HG03108 (cell line): ENCODE measurements at regions not wholly inside any gene's neighbourhood (a gene's known extent, or its start where the extent isn't known, plus 50 kb on each side); places are given as distances from the start of the nearest gene placed in this dataset.

ENCODE experiments used
- ATAC-seq: cut with Tn5 transposase; IDR thresholded peaks from one replicate; pipeline ENCODE4 v1.9.1; 2021; ENCODE audit warnings: moderate library complexity; ENCODE audit not compliant: unreplicated experiment

DNA sequence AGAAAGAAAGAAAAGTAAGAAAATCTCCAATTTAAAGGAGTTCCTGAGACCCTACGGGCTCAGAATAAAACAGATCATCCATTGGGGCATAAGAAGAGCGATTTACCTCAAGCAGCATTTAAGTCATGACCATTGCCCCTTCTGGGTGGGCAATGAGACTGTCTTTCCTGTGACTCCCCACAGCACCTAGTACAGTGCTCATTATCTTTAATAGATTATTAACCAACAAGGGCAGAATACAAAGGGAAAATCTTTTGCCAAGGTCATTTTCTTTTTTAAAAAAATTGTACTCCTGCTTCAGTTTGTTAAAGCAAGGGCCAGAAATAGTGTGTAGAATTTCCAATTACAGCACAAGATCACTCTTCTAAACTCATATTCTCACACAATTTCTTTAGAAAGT is 443.3 kb upstream of the AGTR1 start:
- ATAC-seq: no peak

- ATAC-seq: no peak
These were observed 441.4 kb upstream of the AGTR1 start for GRCh38 chr3:148255981-148256969.

DNA sequence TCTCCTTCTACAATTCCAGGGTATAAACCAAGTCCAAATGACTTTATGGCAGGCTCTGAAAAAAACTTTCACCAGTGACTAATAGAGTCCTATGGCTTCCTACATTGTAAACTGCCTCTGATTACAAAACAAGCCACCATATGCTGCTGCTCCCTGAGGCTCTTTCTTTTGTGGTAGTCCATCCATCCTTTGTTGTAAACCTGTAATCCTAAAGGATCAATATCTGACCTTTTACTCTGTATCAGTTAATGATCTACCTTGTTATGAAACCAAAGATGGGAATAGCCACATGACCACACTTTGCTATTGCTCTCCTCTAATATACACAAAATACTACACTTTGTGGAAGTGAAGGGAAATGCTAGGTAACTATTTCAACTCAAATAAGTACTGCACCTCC is 434.7 kb upstream of the AGTR1 start:
- ATAC-seq: no peak

DNA sequence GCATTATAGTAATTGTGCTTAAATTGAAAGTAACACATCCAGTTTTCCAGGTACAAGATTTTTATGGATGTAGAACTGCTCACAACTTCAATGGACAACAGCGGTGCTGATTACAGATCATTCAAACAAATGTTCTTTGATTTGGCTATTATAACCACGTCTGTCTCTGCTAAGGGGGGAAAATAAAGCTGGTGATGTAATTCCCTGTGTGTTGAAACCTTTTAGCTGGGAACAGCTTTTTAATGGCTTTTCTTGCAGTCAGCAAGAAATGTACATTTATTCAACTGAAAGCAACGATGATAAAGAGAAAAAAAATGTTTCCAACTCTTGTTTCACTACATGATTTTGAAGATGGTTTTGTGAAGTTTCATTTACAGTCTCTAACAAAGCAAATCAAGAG is 431.9 kb upstream of the AGTR1 start:
- ATAC-seq: no peak

DNA sequence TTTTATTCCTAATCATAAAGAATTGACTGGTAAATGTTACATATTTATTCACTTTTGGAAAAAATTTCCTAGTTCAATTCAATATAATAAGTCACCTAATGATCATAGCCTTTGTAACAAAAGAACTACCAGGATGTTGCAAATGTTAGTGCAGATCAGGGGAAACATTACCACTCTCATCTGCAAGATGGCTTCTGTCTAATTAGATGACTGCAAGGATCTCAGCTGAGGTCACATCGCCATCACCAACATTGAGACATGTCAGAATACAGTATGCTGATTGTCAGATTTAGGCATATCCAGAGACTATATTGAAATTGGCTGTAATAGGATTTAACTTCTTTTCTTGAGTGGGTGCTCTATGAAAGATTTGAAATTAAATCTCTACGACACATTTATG is 431.4 kb upstream of the AGTR1 start:
- ATAC-seq: no peak

GRCh38 chr3:148269816-148270215 is 427.9 kb upstream of the AGTR1 start:
- ATAC-seq: no peak

DNA sequence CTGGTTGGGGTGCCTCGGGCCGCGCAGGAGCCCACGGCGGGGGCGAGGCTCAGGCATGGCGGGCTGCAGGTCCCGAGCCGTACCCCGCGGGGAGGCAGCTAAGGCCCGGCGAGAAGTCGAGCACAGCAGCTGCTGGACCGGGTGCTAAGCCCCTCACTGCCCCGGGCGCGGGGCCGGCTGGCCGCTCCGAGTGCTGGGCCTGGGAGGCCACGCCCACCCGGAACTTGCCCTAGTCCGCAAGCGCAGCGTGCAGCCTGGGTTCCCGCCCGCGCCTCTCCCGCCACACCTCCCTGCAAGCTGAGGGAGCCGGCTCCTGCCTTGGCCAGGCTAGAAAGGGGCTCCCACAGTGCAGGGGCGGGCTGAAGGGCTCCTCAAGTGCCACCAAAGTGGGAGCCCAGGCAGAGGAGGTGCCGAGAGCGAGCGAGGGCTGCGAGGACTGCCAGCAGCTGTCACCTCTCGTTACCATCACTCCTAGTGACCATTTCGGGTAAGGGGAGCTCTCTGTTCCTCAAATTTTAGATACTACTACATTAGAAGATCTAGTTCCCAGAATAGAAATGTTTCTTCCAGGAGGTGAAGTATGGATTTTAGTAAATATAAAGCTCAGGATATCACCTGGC is 417.0 kb upstream of the AGTR1 start:
- ATAC-seq: no peak

DNA sequence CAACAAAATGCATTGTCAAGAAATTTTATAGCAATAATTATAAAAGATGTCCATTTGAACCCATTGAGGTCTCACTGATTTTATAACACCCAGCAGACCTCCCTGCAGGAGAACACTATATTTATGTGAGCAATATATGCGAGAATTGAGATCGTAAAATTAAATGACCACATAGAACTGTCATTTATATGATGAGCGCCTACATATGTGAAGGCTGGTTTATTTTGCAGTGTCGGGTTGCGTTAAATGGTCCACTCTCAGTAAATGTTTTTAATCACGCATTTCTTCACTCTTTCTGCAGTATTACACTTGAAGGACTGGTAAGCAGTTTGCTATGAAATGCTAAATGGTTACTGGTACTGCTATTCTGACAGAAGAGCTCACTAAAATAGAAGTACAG is 408.5 kb upstream of the AGTR1 start:
- no peak for ATAC-seq

DNA sequence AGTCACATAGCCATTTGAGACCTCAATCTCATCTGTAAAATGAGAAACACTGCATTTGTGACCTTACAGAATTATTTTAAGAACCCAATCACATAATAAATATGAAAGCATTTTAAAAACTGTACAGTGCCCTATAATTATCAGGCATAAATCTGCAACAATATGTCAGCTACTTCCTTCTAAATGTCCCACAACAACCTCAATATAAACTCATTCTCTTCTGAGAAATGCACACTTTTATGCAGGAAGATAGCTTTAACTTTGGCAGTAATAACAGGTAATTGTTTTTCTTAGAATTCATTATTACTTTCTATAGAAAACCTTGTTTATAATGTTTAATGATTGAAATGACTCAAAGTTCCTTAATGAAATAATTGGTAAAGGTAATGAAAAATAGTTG is 400.7 kb upstream of the AGTR1 start:
- no peak for ATAC-seq

GRCh38 chr3:148307443-148307843 is 390.3 kb upstream of the AGTR1 start:
- ATAC-seq: no peak

GRCh38 chr3:148309390-148310035 is 388.2 kb upstream of the AGTR1 start:
- ATAC-seq: peak; percentile 52

DNA sequence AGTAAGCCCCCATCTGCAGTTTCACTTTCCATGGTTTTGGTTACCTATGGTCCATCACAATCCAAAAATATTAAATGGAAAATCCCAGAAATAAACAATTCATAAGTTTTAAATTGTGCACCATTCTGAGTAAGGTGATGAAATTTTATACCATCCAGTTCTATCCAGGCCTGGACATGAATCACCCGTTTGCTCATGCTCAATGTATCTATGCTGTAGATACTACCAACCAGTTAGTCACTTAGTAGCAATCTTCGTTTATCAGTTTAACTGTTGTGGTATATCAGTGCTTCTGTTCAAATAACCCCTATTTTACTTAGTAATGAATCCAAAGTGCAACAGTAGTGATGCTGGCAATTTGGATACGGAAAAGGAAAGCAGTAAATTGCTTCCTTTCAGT is 381.9 kb upstream of the AGTR1 start:
- no peak for ATAC-seq

- ATAC-seq: no peak
These were observed 379.5 kb upstream of the AGTR1 start for GRCh38 chr3:148318240-148318639.

GRCh38 chr3:148319161-148319915 is 378.4 kb upstream of the AGTR1 start:
- ATAC-seq: peak; percentile 92

DNA sequence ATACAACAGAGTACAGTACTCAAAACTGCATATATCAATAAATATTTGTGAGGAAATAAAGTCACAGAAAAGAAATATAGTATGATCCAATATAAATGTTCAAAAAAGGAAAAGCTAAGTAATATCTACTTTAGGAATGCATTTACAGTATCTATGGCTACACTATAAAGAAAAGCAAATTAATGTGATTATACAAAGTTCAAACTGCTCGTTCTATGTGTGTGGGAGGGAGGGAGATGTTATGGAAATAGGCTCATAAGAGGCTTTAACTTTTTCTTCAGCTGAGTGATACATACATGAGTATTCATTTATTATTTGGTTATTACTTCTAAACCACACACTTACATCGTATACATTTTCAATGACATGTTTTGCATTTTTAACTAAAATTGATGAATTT is 377.7 kb upstream of the AGTR1 start:
- ATAC-seq: no peak

DNA sequence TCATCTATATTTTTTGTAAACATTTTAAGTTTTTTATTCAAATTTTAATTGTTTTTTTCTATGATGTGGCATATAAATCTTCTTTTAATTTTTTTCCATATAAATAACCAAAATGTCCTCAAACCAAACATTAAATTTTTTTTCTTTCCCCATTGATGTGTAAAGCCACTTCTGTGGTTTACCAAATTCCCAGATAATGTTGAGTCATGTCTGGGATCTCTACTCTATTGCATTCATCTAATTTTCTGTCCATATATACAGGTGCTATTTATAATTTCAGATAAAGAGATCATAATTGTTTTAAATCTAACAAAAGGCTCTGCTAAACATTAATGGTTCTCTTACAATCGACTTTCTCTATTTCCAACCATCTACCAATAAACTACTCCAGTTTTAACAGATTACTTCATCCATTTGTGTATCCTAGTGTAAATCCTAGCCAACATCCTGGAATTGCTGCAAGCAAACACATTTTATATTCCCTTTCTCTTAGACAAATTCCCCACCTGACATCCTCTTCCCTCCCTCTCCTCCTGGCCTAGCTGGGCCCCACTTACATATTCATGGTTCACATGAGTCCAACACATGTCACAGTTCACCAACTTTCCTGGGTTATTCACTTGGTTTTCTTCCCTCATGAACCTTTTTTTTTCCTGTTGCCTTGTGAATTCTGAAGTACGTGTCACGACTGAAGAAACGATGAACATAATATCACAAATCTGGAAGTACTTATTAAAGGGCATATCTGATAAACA is 368.0 kb upstream of the AGTR1 start:
- no peak for ATAC-seq

DNA sequence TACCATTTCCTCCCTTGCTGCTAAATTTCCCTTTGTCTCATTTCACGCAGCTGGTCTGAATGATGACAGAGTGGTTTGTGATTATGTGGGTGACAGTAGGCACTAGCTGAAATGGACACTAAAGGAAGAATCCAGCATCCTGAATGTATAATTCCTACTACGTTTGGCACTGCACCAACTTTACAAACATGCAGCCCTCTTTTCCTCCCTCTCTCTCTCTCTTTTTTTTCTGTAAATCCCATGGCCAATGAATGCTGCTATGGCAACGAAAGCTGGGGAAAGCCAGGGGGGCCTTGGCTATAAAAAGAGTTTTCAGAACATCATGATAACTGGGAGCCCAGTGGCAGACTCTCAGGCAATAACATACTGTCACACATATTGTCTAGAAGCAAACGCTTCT is 367.2 kb upstream of the AGTR1 start:
- no peak for ATAC-seq

GRCh38 chr3:148331081-148331846 is 366.4 kb upstream of the AGTR1 start:
- ATAC-seq: no peak

DNA sequence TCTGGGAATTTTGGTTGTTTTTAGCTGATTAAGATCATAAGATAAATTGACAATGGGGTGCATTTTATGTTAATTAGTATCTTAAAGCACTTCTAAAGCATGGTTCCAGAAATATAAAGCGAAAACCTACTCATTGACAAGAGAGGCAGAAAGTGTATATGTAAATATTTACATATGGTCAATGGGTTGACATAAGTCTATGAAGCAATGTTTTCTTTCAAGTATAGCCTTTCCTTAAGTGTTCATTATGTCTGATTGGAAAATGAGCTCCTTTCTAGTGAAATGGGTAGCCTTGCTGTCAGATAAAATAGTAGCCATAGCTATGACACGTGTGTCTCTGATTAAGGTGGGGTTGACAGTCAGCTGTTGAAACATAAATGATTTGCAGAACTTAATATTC is 365.2 kb upstream of the AGTR1 start:
- no peak for ATAC-seq

- ATAC-seq: no peak
These were observed 364.6 kb upstream of the AGTR1 start for GRCh38 chr3:148333091-148333490.
